GM13976 (cell line): ENCODE measurements at regions not wholly inside any gene's neighbourhood (a gene's known extent, or its start where the extent isn't known, plus 50 kb on each side); places are given as distances from the start of the nearest gene placed in this dataset.
"Not testable (repeated sequence)": the region's sequence is repeated elsewhere in the genome, so short reads cannot be mapped to it uniquely, and the experiment has no call there.

Source experiments
- DNase-seq: peaks from one replicate; pipeline ENCODE4 v3.0.0; 2012; ENCODE audit warnings: low spot score
- CTCF ChIP-seq: IDR thresholded peaks from 2 replicates; pipeline ENCODE4 v1.5.1; 2012; ENCODE audit warnings: borderline replicate concordance, mild to moderate bottlenecking; ENCODE audit not compliant: insufficient read depth; ENCODE audit errors: extremely low read depth, missing control alignments, control extremely low read depth
- in situ Hi-C: fragments of 300-500 bp; cut with MboI; formaldehyde crosslinking; loops from one replicate; pipeline ENCODE4 v1.12.0; 2022; ENCODE audit warnings: low sequenced_read_pairs, mixed read lengths, inconsistent platforms; ENCODE audit not compliant: unreplicated experiment

- TF ChIP-seq CTCF: no peak
- in situ Hi-C loops: no loop called here
- no peak for DNase-seq
Observed at GRCh38 chr10:3380406-3381050, 207.9 kb upstream of the PITRM1 start.

GRCh38 chr10:3376631-3377030 lies 204.0 kb upstream of the PITRM1 start:
- DNase-seq: no peak
- in situ Hi-C loops: no loop called here
- TF ChIP-seq CTCF: no peak

- in situ Hi-C loops: no loop called here
- DNase-seq: no peak
- no peak for TF ChIP-seq CTCF
Observed at GRCh38 chr10:3375505-3375904, 202.9 kb upstream of the PITRM1 start.

GRCh38 chr10:3374914-3375313 lies 202.3 kb upstream of the PITRM1 start:
- no peak for DNase-seq
- in situ Hi-C loops: no loop called here
- no peak for TF ChIP-seq CTCF

- in situ Hi-C loops, DNase-seq: not testable (repeated sequence)
Observed at GRCh38 chr10:3373374-3374027, 200.9 kb upstream of the PITRM1 start.

- no peak for DNase-seq
- no peak for TF ChIP-seq CTCF
- in situ Hi-C loops: no loop called here
Observed at GRCh38 chr10:3372281-3372680, 199.7 kb upstream of the PITRM1 start.

- in situ Hi-C loops, DNase-seq: not testable (repeated sequence)
Observed at GRCh38 chr10:3371624-3372023, 199.0 kb upstream of the PITRM1 start.
